RWPE2 (cell line): ENCODE measurements at regions not wholly inside any gene's neighbourhood (a gene's known extent, or its start where the extent isn't known, plus 50 kb on each side); places are given as distances from the start of the nearest gene placed in this dataset.
"Not testable (repeated sequence)": the region's sequence is repeated elsewhere in the genome, so short reads cannot be mapped to it uniquely, and the experiment has no call there.

ENCODE experiments used
- ATAC-seq: fragments of 200-7000 bp; cut with Tn5 transposase; 3 replicates; pipeline ENCODE4 v1.9.1; 2021; ENCODE audit warnings: low read depth
- DNase-seq: peaks from one replicate; pipeline ENCODE4 v3.0.0-alpha.2; 2020; ENCODE audit warnings: low spot score
- H3K27ac ChIP-seq: fragments of 450-650 bp; 2 replicates; pipeline ENCODE4 v1.5.1; 2017; ENCODE audit warnings: mild to moderate bottlenecking; ENCODE audit not compliant: poor library complexity, severe bottlenecking
- H3K27me3 ChIP-seq: fragments of 250-450 bp; sonication (Bioruptor Pico); 2 replicates; pipeline ENCODE4 v1.5.1; 2021; ENCODE audit warnings: mild to moderate bottlenecking, moderate library complexity; ENCODE audit not compliant: insufficient read depth, poor library complexity, severe bottlenecking
- H3K36me3 ChIP-seq: fragments of 250-450 bp; sonication (Bioruptor Pico); 2 replicates; pipeline ENCODE4 v1.5.1; 2020; ENCODE audit warnings: low read depth, mild to moderate bottlenecking, moderate library complexity
- H3K4me1 ChIP-seq: fragments of 250-450 bp; sonication (Bioruptor Pico); 2 replicates; pipeline ENCODE4 v1.5.1; 2021; ENCODE audit warnings: mild to moderate bottlenecking, moderate library complexity; ENCODE audit not compliant: insufficient read depth, poor library complexity, severe bottlenecking
- H3K4me3 ChIP-seq: fragments of 250-450 bp; sonication (Bioruptor Pico); 2 replicates; pipeline ENCODE4 v1.5.1; 2021; ENCODE audit warnings: mild to moderate bottlenecking, moderate library complexity; ENCODE audit not compliant: severe bottlenecking
- H3K9me3 ChIP-seq: fragments of 250-450 bp; sonication (Bioruptor Pico); 2 replicates; pipeline ENCODE4 v1.5.1; 2021; ENCODE audit warnings: mild to moderate bottlenecking, moderate library complexity; ENCODE audit not compliant: severe bottlenecking
- TF ChIP-seq, protein P1 (sequence below): fragments of 450-650 bp; IDR thresholded peaks from one replicate; pipeline ENCODE4 v1.5.1; 2017; ENCODE audit warnings: mild to moderate bottlenecking, moderate library complexity; ENCODE audit not compliant: poor library complexity, severe bottlenecking

GRCh38 chr7:124246262-124246863 is 213.5 kb upstream of the TMEM229A start:
- Histone ChIP-seq H3K9me3 (no peaks in the 10 kb centered on the region), H3K27me3 (no peaks in the 10 kb centered on the region), H3K4me1 (peaks cover 41% of the 10 kb centered on the region), H3K4me3 (no peak overlapping the region), H3K36me3 (no peaks in the 10 kb centered on the region), H3K27ac (peak overlapping the region; percentile 92)
- TF ChIP-seq, protein P1, sequence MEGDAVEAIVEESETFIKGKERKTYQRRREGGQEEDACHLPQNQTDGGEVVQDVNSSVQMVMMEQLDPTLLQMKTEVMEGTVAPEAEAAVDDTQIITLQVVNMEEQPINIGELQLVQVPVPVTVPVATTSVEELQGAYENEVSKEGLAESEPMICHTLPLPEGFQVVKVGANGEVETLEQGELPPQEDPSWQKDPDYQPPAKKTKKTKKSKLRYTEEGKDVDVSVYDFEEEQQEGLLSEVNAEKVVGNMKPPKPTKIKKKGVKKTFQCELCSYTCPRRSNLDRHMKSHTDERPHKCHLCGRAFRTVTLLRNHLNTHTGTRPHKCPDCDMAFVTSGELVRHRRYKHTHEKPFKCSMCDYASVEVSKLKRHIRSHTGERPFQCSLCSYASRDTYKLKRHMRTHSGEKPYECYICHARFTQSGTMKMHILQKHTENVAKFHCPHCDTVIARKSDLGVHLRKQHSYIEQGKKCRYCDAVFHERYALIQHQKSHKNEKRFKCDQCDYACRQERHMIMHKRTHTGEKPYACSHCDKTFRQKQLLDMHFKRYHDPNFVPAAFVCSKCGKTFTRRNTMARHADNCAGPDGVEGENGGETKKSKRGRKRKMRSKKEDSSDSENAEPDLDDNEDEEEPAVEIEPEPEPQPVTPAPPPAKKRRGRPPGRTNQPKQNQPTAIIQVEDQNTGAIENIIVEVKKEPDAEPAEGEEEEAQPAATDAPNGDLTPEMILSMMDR: no peak
- DNase-seq: no peak
- ATAC-seq: peak; percentile 97

- not testable (repeated sequence) for DNase-seq, H3K4me3 ChIP-seq, ATAC-seq, H3K27ac ChIP-seq, H3K9me3 ChIP-seq, H3K36me3 ChIP-seq, H3K27me3 ChIP-seq
- peaks cover 26% of the 10 kb centered on the region for H3K4me1 ChIP-seq
These were observed 211.6 kb upstream of the TMEM229A start for GRCh38 chr7:124244469-124244868.

DNA sequence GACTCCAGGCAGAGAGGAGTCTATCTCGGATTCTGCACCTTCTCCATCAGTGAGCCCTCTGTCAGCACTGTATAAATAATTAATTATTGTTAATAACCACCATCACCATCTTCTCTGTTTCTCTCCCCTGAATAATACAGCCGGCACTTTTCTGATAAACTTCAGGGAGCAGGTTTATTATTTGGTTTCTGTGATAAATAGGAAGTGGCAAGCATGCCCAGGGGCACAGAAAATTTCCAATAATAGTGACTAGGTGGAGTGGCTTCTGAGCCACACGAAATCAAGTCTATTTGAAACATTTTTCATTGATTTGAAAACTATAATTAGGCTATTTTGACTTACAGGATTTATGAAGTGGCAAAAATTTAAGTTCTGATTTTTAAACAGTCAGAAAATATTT is 186.8 kb upstream of the TMEM229A start:
- Histone ChIP-seq H3K27me3 (no peaks in the 10 kb centered on the region), H3K4me3 (no peak overlapping the region), H3K9me3 (peaks cover 2% of the 10 kb centered on the region), H3K27ac (no peak overlapping the region), H3K36me3 (no peaks in the 10 kb centered on the region), H3K4me1 (no peaks in the 10 kb centered on the region)
- DNase-seq (no peak), ATAC-seq (no peak)
- TF ChIP-seq, protein P1: no peak

- H3K9me3 ChIP-seq: no peaks in the 10 kb centered on the region
- peaks cover 2% of the 10 kb centered on the region for H3K27me3 ChIP-seq
- ATAC-seq (no peak), DNase-seq (no peak)
- no peaks in the 10 kb centered on the region for H3K4me1 ChIP-seq
- TF ChIP-seq, protein P1: no peak
- no peak overlapping the region for H3K4me3 ChIP-seq
- no peak overlapping the region for H3K27ac ChIP-seq
- H3K36me3 ChIP-seq: no peaks in the 10 kb centered on the region
These were observed 175.8 kb upstream of the TMEM229A start for GRCh38 chr7:124208642-124209041.

DNA sequence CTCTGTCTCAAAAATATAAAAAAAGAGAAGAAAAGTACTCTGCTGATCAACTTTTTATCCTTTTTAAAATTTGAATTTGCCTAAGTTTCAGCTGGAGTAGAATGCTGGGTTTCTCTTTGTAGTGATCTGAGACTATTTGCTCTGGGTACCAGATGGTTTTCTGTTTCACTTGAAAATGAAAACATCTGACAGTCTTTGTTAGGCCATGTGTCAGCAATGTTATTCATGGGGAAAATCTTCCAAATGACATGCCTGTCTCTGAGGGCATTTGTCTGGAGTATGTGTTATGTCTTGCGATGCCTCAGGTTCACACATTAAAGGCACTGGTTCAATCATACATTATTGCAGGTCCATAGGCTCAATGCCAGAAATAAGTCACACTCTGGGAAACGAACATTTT is 175.3 kb upstream of the TMEM229A start:
- Histone ChIP-seq H3K27me3 (peaks cover 2% of the 10 kb centered on the region), H3K4me1 (no peaks in the 10 kb centered on the region), H3K36me3 (no peaks in the 10 kb centered on the region), H3K9me3 (no peaks in the 10 kb centered on the region), H3K27ac (no peak overlapping the region), H3K4me3 (no peak overlapping the region)
- DNase-seq (no peak), ATAC-seq (no peak)
- TF ChIP-seq, protein P1: no peak
